KMS-11 (cell line): ENCODE measurements at regions not wholly inside any gene's neighbourhood (a gene's known extent, or its start where the extent isn't known, plus 50 kb on each side); places are given as distances from the start of the nearest gene placed in this dataset.
"Not testable (repeated sequence)": the region's sequence is repeated elsewhere in the genome, so short reads cannot be mapped to it uniquely, and the experiment has no call there.

Experiments
- H2AFZ ChIP-seq: fragments of 200-600 bp; sonication (generic); 2 replicates; pipeline ENCODE4 v1.6.1; 2016; ENCODE audit warnings: antibody characterized with exemption, mixed run types, low read depth
- H3K27ac ChIP-seq: fragments of 200-600 bp; sonication (generic); 2 replicates; pipeline ENCODE4 v1.6.1; 2016; ENCODE audit warnings: mild to moderate bottlenecking, mixed run types
- H3K27me3 ChIP-seq: fragments of 200-600 bp; sonication (generic); 2 replicates; pipeline ENCODE4 v1.6.1; 2017; ENCODE audit warnings: mild to moderate bottlenecking, low read depth, mixed run types, moderate library complexity; ENCODE audit not compliant: insufficient read depth
- H3K36me3 ChIP-seq: fragments of 200-600 bp; sonication (generic); 2 replicates; pipeline ENCODE4 v1.6.1; 2017; ENCODE audit warnings: mild to moderate bottlenecking, mixed run types; ENCODE audit not compliant: insufficient read depth
- H3K4me1 ChIP-seq: fragments of 200-600 bp; sonication (generic); 2 replicates; pipeline ENCODE4 v1.6.1; 2016; ENCODE audit warnings: mild to moderate bottlenecking, low read depth, mixed run types; ENCODE audit not compliant: poor library complexity, severe bottlenecking
- H3K4me2 ChIP-seq: fragments of 200-600 bp; sonication (generic); 2 replicates; pipeline ENCODE4 v1.7.0; 2016; ENCODE audit warnings: mild to moderate bottlenecking, mixed run types
- H3K4me3 ChIP-seq: fragments of 200-600 bp; sonication (generic); IDR thresholded peaks from 2 replicates; pipeline ENCODE4 v1.6.1; 2017; ENCODE audit warnings: low read depth, low read length, mixed read lengths; ENCODE audit not compliant: insufficient read depth
- H3K79me2 ChIP-seq: fragments of 200-600 bp; sonication (generic); 2 replicates; pipeline ENCODE4 v1.6.1; 2016; ENCODE audit warnings: low read depth, mixed run types; ENCODE audit not compliant: insufficient read depth
- H3K9ac ChIP-seq: fragments of 200-600 bp; sonication (generic); 2 replicates; pipeline ENCODE4 v1.6.1; 2016; ENCODE audit warnings: mild to moderate bottlenecking, mixed run types
- H4K20me1 ChIP-seq: fragments of 200-600 bp; sonication (generic); 2 replicates; pipeline ENCODE4 v1.6.1; 2016; ENCODE audit warnings: mild to moderate bottlenecking, mixed run types; ENCODE audit not compliant: insufficient read depth
- TF ChIP-seq, protein P1 (sequence below): fragments of 200-600 bp; sonication (generic); conservative IDR thresholded peaks from 2 replicates; pipeline ENCODE4 v1.6.1; 2017; ENCODE audit warnings: low read depth, mild to moderate bottlenecking, antibody characterized with exemption, low read length, moderate library complexity, mixed read lengths

DNA sequence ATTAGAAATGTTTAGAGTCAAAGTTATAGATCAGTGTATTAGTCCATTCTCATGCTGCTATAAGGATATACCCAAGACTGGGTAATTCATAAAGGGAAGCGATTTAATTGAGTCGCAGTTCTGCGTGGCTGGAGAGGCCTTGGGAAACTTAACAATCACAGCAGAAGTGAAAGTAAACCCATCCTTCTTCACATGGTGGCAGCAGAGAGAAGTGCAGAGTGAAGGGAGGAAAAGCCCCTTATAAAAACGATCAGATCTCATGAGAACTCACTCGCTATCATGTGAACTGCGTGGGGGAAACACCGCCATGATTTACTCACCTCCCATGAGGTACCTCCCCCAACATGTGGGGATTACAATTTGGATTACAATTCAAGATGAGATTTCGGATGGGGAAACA is 871.5 kb downstream of the DIPK2A start:
- H4K20me1 ChIP-seq: no peaks in the 10 kb centered on the region
- no peak overlapping the region for H2AFZ ChIP-seq
- no peaks in the 10 kb centered on the region for H3K79me2 ChIP-seq
- no peak overlapping the region for H3K4me2 ChIP-seq
- no peaks in the 10 kb centered on the region for H3K27me3 ChIP-seq
- no peak overlapping the region for H3K9ac ChIP-seq
- TF ChIP-seq, protein P1, sequence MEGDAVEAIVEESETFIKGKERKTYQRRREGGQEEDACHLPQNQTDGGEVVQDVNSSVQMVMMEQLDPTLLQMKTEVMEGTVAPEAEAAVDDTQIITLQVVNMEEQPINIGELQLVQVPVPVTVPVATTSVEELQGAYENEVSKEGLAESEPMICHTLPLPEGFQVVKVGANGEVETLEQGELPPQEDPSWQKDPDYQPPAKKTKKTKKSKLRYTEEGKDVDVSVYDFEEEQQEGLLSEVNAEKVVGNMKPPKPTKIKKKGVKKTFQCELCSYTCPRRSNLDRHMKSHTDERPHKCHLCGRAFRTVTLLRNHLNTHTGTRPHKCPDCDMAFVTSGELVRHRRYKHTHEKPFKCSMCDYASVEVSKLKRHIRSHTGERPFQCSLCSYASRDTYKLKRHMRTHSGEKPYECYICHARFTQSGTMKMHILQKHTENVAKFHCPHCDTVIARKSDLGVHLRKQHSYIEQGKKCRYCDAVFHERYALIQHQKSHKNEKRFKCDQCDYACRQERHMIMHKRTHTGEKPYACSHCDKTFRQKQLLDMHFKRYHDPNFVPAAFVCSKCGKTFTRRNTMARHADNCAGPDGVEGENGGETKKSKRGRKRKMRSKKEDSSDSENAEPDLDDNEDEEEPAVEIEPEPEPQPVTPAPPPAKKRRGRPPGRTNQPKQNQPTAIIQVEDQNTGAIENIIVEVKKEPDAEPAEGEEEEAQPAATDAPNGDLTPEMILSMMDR: no peak
- H3K4me3 ChIP-seq: no peak overlapping the region
- no peak overlapping the region for H3K27ac ChIP-seq
- H3K4me1 ChIP-seq: no peaks in the 10 kb centered on the region
- H3K36me3 ChIP-seq: no peaks in the 10 kb centered on the region

DNA sequence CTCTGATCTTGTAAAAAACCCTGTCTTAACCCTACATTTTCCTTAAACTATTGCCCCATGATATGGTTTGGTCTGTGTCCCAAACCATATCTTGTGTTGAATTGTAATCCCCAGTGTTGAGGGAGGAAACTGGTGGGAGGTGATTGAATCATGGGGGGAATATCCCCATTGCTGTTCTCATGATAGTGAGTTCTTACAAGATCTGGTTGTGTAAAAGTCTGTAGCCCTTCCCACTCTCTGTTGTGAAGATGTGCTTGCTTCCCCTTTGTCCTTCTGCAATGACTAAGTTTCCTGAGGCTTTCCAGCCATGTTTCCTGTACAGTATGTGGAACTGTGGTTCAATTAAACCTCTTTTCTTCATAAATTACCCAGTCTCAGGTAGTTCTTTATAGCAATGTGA is 881.4 kb downstream of the DIPK2A start:
- Histone ChIP-seq H3K4me3 (no peak overlapping the region), H3K27me3 (no peaks in the 10 kb centered on the region), H3K27ac (no peak overlapping the region), H3K79me2 (no peaks in the 10 kb centered on the region), H2AFZ (no peak overlapping the region), H3K36me3 (no peaks in the 10 kb centered on the region), H3K9ac (no peak overlapping the region), H3K4me2 (no peak overlapping the region), H4K20me1 (no peaks in the 10 kb centered on the region), H3K4me1 (no peaks in the 10 kb centered on the region)
- TF ChIP-seq, protein P1: no peak

DNA sequence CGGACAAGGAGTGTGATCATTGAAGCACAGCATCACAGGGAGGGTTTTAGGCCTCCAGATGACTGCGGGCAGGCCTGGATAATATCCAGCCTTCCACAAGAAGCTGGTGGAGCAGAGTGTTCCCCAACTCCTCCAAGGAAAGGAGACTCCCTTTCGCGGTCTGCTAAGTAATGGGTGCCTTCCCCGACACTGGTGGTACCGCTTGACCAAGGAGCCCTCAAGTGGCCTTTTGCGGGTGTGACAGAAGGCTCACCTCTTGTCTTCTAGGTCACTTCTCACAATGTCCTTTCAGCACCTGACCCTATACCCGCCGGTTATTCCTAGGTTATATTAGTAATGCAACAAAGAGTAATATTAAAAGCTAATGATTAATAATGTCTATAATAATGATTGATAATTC is 882.4 kb downstream of the DIPK2A start:
- not testable (repeated sequence) for H3K27me3 ChIP-seq, H2AFZ ChIP-seq, H3K79me2 ChIP-seq, H3K27ac ChIP-seq, H3K4me1 ChIP-seq, H3K36me3 ChIP-seq, H3K4me2 ChIP-seq, H3K4me3 ChIP-seq, H4K20me1 ChIP-seq, H3K9ac ChIP-seq

DNA sequence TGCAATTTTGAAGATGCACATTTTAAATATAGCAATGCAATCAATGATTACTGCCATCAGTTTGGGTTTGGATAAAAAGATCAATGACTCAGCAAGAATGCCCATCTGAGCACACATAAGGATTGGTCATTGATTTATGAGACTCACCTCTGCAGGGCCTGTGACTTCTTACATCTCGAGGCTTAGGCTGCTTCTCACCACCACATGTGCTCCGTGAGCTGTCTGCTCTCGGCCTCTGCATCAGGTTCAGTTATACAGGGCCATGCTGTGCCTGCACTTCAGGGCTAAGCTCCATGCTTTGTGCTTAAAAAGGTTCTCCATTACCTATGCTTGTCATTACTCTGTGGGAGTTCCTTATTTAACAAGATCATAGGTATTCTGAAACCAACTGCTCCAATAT is 887.5 kb downstream of the DIPK2A start:
- Histone ChIP-seq H2AFZ (no peak overlapping the region), H3K79me2 (no peaks in the 10 kb centered on the region), H3K27ac (no peak overlapping the region), H3K4me3 (no peak overlapping the region), H3K36me3 (no peaks in the 10 kb centered on the region), H3K27me3 (no peaks in the 10 kb centered on the region), H4K20me1 (no peaks in the 10 kb centered on the region), H3K4me2 (no peak overlapping the region), H3K4me1 (no peaks in the 10 kb centered on the region), H3K9ac (no peak overlapping the region)
- TF ChIP-seq, protein P1: no peak

DNA sequence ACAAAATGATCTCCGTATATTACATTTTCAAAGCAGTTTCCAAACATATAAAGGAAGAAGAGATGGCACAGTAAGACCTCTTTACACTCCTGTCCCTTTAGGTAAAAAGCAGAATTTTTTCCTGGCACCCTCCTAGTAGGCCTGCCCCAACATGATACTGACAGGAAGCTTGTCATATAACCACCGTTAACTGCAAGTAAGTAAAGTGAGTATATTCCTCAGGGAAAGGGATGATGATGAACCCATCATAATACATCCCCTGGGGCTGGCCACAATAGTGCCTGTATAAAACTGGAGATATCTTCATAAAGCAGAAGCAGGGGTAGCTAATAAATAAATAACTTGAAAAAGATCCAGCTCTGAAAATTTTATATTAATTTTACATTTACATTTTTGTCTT is 893.0 kb downstream of the DIPK2A start:
- Histone ChIP-seq H3K4me2 (no peak overlapping the region), H3K36me3 (no peaks in the 10 kb centered on the region), H2AFZ (no peak overlapping the region), H3K4me3 (no peak overlapping the region), H3K4me1 (no peaks in the 10 kb centered on the region), H3K27ac (no peak overlapping the region), H3K27me3 (no peaks in the 10 kb centered on the region), H4K20me1 (no peaks in the 10 kb centered on the region), H3K9ac (no peak overlapping the region), H3K79me2 (no peaks in the 10 kb centered on the region)
- TF ChIP-seq, protein P1: no peak
